Endodermal cell (in vitro differentiated cells): ENCODE measurements at regions not wholly inside any gene's neighbourhood (a gene's known extent, or its start where the extent isn't known, plus 50 kb on each side); places are given as distances from the start of the nearest gene placed in this dataset.

Experiments
- DNase-seq: peaks from one replicate; pipeline ENCODE4 v3.0.0-alpha.2; 2017
- H3K27ac ChIP-seq: 2 replicates; pipeline ENCODE4 v1.5.1; 2013; ENCODE audit warnings: mild to moderate bottlenecking, low read depth, low read length, moderate library complexity
- H3K27me3 ChIP-seq: 2 replicates; pipeline ENCODE4 v1.6.1; 2013; ENCODE audit warnings: mild to moderate bottlenecking, low read length, moderate library complexity; ENCODE audit not compliant: insufficient read depth, control insufficient read depth, poor library complexity, severe bottlenecking
- H3K36me3 ChIP-seq: 2 replicates; pipeline ENCODE4 v1.7.0; 2013; ENCODE audit warnings: mild to moderate bottlenecking, low read length, moderate library complexity; ENCODE audit not compliant: control insufficient read depth, insufficient read depth
- H3K4me1 ChIP-seq: one replicate; pipeline ENCODE4 v1.7.0; 2013; ENCODE audit warnings: low read length; ENCODE audit not compliant: control insufficient read depth, insufficient read depth
- H3K4me3 ChIP-seq: 2 replicates; pipeline ENCODE4 v1.5.1; 2013; ENCODE audit warnings: mild to moderate bottlenecking, low read length, moderate library complexity
- H3K9ac ChIP-seq: 2 replicates; pipeline ENCODE4 v1.6.1; 2013; ENCODE audit warnings: mild to moderate bottlenecking, low read length, moderate library complexity; ENCODE audit not compliant: poor library complexity, severe bottlenecking; ENCODE audit errors: extremely low read depth
- H3K9me3 ChIP-seq: 2 replicates; pipeline ENCODE4 v1.6.1; 2013; ENCODE audit warnings: mild to moderate bottlenecking, low read length, moderate library complexity; ENCODE audit not compliant: control insufficient read depth
- H3K27ac Mint-ChIP-seq: 2 replicates; pipeline ENCODE4 v1.8.0; 2020; ENCODE audit warnings: mixed read lengths
- H3K27me3 Mint-ChIP-seq: 2 replicates; pipeline ENCODE4 v1.8.0; 2021; ENCODE audit warnings: mild to moderate bottlenecking, mixed read lengths; ENCODE audit not compliant: insufficient read depth
- H3K36me3 Mint-ChIP-seq: 2 replicates; pipeline ENCODE4 v1.8.0; 2020; ENCODE audit warnings: low read depth, mixed read lengths
- H3K4me1 Mint-ChIP-seq: 2 replicates; pipeline ENCODE4 v1.8.0; 2020; ENCODE audit warnings: mixed read lengths
- H3K4me3 Mint-ChIP-seq: 2 replicates; pipeline ENCODE4 v1.8.0; 2020; ENCODE audit warnings: mild to moderate bottlenecking, moderate library complexity, mixed read lengths
- H3K9me3 Mint-ChIP-seq: 2 replicates; pipeline ENCODE4 v1.8.0; 2020; ENCODE audit warnings: mild to moderate bottlenecking, mixed read lengths
- WGBS, 2 experiments: methylation state at CpG; one replicate each; pipeline versions ENCODE4 v1.1.5 to v1.1.7; 2013; ENCODE audit warnings: missing lambda C conversion rate in 2 of 2, mixed read lengths in 1 of 2; ENCODE audit not compliant: insufficient coverage in 1 of 2, insufficient read length in 1 of 2; 5-methylcytosine and 5-hydroxymethylcytosine counted together
- TF ChIP-seq, protein P1 (sequence below): fragments of 200-600 bp; sonication (generic); conservative IDR thresholded peaks from 2 replicates; pipeline ENCODE4 v1.5.0; 2021; ENCODE audit warnings: antibody characterized with exemption, mild to moderate bottlenecking

DNA sequence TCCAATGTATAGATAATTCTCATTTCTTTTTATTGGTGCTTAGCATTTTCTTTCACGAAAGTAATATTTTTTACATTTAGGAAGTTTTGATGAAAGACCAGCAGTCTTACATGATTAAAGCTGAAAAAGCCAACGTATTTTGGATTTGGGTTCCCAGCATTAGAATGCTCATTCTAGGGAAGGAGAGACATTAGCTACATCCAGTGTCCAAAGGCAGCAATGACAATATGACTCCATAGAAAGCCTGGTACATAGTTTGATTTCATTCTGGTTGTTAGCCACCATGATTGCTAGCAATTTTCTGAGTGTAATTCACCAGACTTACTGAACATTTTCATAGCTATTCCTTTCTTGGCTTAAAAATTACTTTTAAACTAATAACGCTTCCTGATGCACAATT lies 1397.5 kb downstream of the PCDH7 start:
- H3K4me3 Mint-ChIP-seq, result no peak overlapping the region
- TF ChIP-seq, protein P1, sequence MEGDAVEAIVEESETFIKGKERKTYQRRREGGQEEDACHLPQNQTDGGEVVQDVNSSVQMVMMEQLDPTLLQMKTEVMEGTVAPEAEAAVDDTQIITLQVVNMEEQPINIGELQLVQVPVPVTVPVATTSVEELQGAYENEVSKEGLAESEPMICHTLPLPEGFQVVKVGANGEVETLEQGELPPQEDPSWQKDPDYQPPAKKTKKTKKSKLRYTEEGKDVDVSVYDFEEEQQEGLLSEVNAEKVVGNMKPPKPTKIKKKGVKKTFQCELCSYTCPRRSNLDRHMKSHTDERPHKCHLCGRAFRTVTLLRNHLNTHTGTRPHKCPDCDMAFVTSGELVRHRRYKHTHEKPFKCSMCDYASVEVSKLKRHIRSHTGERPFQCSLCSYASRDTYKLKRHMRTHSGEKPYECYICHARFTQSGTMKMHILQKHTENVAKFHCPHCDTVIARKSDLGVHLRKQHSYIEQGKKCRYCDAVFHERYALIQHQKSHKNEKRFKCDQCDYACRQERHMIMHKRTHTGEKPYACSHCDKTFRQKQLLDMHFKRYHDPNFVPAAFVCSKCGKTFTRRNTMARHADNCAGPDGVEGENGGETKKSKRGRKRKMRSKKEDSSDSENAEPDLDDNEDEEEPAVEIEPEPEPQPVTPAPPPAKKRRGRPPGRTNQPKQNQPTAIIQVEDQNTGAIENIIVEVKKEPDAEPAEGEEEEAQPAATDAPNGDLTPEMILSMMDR, result peak; percentile 57
- H3K27me3 Mint-ChIP-seq, result no peaks in the 10 kb centered on the region
- no peak for DNase-seq
- Histone ChIP-seq H3K36me3 (no peaks in the 10 kb centered on the region), H3K4me3 (no peak overlapping the region), H3K27me3 (no peaks in the 10 kb centered on the region), H3K4me1 (no peaks in the 10 kb centered on the region), H3K27ac (no peak overlapping the region), H3K9me3 (no peaks in the 10 kb centered on the region), H3K9ac (no peak overlapping the region)
- 79 to 84% methylated on average over 2 to 3 of the region's 3 CpGs for WGBS, 2 experiments
- H3K36me3 Mint-ChIP-seq, result no peaks in the 10 kb centered on the region
- H3K27ac Mint-ChIP-seq, result no peak overlapping the region
- H3K4me1 Mint-ChIP-seq, result no peaks in the 10 kb centered on the region
- H3K9me3 Mint-ChIP-seq, result no peaks in the 10 kb centered on the region

DNA sequence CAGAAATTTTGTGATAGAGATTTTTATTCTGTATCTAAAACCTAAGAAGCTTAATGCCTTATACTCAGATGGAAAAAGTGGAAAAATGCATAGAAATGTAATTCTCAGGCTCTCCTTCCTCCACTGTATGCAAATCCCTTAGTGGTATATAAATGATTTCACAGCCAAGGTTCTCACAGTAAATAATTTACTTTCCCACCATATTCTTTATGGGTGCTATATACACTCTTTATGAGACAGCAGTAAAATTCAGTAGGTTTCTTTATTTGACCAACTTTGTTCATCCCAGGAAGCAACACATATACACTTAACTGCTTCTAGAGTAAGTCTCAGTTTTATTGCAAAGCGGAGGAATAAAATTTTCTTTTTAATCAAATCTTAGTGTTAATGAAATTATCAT lies 1399.7 kb downstream of the PCDH7 start:
- no peak overlapping the region for H3K4me3 ChIP-seq
- TF ChIP-seq, protein P1, result no peak
- Mint-ChIP-seq H3K4me3 (no peak overlapping the region), H3K9me3 (no peaks in the 10 kb centered on the region), H3K4me1 (no peaks in the 10 kb centered on the region), H3K27me3 (no peaks in the 10 kb centered on the region), H3K27ac (no peak overlapping the region), H3K36me3 (no peaks in the 10 kb centered on the region)
- H3K27ac ChIP-seq, result no peak overlapping the region
- no peak for DNase-seq
- no peaks in the 10 kb centered on the region for H3K36me3 ChIP-seq
- H3K9ac ChIP-seq, result no peak overlapping the region
- H3K27me3 ChIP-seq, result no peaks in the 10 kb centered on the region
- WGBS, 2 experiments, result no CpG with 5 or more reads among the region's 1 CpG
- H3K4me1 ChIP-seq, result no peaks in the 10 kb centered on the region
- H3K9me3 ChIP-seq, result no peaks in the 10 kb centered on the region

DNA sequence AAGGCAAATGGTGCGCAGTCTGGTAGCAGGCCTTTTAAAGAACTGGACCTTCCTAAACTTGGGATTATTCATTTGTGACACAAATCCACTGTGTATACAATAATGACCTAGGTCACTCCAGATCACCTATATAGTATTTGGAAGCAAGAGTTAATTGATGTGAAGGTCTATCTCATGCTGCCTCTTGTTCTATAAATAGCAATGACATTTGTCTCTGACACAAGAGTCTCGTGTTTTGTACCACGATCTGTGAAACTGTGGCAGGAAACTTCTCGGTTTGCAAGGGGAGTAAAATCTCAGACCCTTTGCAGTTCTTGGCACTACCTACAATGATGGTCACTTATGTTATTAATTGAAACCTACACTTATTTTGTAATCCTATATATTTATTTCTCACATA lies 1408.4 kb downstream of the PCDH7 start:
- Mint-ChIP-seq H3K36me3 (no peaks in the 10 kb centered on the region), H3K27me3 (no peaks in the 10 kb centered on the region), H3K9me3 (peaks cover 2% of the 10 kb centered on the region), H3K4me1 (peaks cover 3% of the 10 kb centered on the region), H3K27ac (no peak overlapping the region), H3K4me3 (no peak overlapping the region)
- Histone ChIP-seq H3K4me1 (no peaks in the 10 kb centered on the region), H3K4me3 (no peak overlapping the region), H3K36me3 (no peaks in the 10 kb centered on the region), H3K27me3 (no peaks in the 10 kb centered on the region), H3K27ac (no peak overlapping the region), H3K9me3 (no peaks in the 10 kb centered on the region), H3K9ac (no peak overlapping the region)
- WGBS, 2 experiments, result 89 to 97% methylated on average over 3 to 4 of the region's 4 CpGs
- no peak for DNase-seq
- TF ChIP-seq, protein P1, result no peak
